ENCODE measurements at regions not wholly inside any gene's neighbourhood (a gene's known extent, or its start where the extent isn't known, plus 50 kb on each side); places are given as distances from the start of the nearest gene placed in this dataset.
"Not testable (repeated sequence)": the region's sequence is repeated elsewhere in the genome, so short reads cannot be mapped to it uniquely, and the experiment has no call there.

GRCh38 chr14:48598458-48598857 is 923.1 kb upstream of the MDGA2 start:
- DNase-seq (ENCODE audit: low read depth in 2 of 2) = no peak

DNA sequence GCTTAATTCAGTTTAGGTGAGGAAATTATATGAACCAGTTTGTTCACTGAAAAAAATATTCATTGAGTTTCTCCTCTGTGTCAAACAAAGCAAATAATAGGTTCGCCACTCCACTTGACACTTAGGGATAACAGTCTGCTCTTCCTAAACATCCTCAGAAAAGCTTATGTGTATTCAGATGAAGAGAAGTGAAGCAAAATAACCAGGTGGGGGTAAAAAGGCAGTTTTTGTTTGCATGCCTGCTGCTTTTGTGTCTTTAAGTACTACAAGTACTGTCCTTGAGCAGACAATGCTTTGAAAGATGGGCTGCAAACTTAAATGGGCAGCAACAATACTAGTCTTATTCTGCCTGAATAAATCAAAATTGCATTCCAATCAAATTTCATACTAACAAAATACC is 910.7 kb upstream of the MDGA2 start:
- no peak for DNase-seq (ENCODE audit: low read depth in 2 of 2)

- DNase-seq (ENCODE audit: low read depth in 2 of 2) = no peak
Measured at GRCh38 chr14:48584031-48584430, 908.6 kb upstream of the MDGA2 start.

DNA sequence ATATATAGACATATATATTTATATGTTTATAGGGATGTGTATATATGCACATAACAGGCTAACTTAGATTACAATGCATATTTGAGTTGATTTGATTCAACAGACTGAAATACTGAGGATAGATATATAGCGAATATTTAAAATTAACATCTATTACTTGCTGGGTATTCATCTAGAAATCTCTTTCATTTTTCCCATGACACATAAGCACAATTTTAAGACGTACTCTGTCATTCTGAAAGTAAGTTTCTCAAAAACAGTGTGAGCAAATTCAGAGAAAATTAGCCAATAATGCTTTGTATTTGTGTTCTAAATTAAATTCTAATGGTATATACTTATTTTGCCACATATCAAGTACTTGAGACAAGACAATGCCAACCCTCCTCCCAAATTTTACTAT is 907.5 kb upstream of the MDGA2 start:
- no peak for DNase-seq (ENCODE audit: low read depth in 2 of 2)

GRCh38 chr14:48580692-48581091 is 905.3 kb upstream of the MDGA2 start:
- no peak for DNase-seq (ENCODE audit: low read depth in 2 of 2)

DNA sequence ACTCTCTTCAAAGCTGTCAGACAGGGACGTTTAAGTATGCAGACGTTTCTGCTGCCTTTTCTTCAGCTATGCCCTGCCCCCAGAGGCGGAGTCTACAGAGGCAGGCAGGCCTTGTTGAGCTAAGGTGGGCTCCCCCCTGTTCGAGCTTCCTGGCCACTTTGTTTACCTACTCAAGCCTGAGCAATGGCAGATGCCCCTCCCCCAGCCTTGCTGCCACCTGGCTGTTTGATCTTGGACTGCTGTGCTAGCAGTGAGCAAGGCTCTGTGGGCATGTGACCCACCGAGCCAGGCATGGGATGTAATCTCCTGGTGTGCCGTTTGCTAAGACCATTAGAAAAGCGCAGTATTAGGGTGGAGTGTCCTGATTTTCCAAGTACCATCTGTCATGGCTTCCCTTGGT is 900.4 kb upstream of the MDGA2 start:
- DNase-seq (ENCODE audit: low read depth in 2 of 2) = no peak

GRCh38 chr14:48568688-48569087 is 893.3 kb upstream of the MDGA2 start:
- DNase-seq (ENCODE audit: low read depth in 2 of 2) = no peak

GRCh38 chr14:48568252-48568651 is 892.8 kb upstream of the MDGA2 start:
- DNase-seq (ENCODE audit: low read depth in 2 of 2) = no peak

DNA sequence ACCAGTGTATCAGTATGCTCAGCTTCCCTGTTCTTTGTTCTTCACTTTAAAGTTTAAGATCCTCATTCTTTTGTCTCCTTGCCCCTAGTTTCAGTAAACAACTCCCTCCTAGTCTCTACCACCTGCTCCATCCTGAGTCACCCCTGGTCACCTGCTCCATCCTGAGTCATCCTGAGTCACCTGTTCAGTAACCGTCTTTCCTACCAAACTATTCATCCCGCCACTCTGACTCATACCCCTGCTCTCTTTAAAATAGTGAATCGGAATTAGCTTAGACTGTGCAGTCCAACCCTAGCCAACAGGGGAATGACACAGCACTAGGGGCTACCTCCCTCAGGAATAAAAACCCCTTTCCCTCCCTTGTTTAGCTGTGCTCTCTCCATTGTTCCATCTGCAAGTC is 888.1 kb upstream of the MDGA2 start:
- DNase-seq (ENCODE audit: low read depth in 2 of 2) = no peak

DNA sequence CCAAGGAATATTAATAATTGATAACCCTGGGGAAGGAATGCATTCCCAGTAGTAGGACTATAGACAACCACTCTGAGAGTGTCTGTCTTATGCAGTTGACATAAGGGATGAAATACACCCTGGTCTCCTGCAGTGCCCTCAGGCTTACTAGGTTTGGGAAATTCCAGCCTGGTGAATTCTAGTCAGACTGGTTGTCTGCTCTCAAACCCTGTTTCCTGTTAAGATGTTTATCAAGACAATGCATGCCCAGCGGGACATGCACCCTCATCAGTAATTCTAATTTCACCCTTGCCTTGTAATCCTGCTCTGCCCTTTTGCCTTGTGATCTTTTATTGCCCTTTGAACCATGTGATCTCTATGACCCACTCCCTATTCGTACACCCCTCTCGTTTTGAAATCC is 886.0 kb upstream of the MDGA2 start:
- DNase-seq (ENCODE audit: low read depth in 2 of 2) = not testable (repeated sequence)

DNA sequence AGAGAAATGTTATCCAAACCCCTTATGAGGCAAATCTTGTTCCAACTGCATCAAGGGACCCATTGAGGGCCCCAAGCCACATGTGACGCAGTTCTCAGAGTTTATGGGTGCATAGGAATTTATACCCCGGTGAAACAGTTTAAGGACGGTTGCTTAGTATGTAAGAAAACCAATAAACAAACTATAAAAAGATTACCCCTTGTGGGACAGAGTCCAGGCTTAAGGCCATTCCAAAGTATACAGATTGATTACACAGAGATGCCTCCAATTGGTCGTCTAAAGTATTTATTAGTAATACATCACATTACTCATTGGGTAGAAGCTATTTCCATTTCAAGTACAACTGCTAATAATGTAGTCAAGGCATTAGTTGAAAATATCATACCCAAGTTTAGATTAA is 885.0 kb upstream of the MDGA2 start:
- DNase-seq (ENCODE audit: low read depth in 2 of 2) = no peak

GRCh38 chr14:48553443-48553842 is 878.0 kb upstream of the MDGA2 start:
- DNase-seq (ENCODE audit: low read depth in 2 of 2) = no peak

- no peak for DNase-seq (ENCODE audit: low read depth in 2 of 2)
Measured at GRCh38 chr14:48546996-48547395, 871.6 kb upstream of the MDGA2 start.

DNA sequence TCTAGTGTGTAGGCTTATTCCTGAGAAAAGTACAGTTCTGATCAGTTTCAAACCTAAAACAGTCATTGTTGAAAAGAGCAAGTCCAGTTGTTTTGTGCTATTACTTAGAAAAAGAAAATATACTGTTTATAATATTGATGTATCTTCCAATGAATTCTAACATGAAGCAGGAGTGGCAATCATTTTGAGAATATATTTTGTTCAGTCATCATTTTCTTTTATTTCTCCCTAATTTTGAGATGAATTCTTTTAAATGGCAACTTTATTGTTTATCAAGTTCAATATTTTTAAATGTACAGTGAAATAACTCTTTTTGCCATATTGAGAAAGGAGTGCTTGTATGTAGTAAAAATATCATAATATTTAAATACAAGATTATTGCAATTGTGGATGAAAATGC is 862.2 kb upstream of the MDGA2 start:
- no peak for DNase-seq (ENCODE audit: low read depth in 2 of 2)

- no peak for DNase-seq (ENCODE audit: low read depth in 2 of 2)
Measured at GRCh38 chr14:48536318-48536717, 860.9 kb upstream of the MDGA2 start.

GRCh38 chr14:48527832-48528231 is 852.4 kb upstream of the MDGA2 start:
- DNase-seq (ENCODE audit: low read depth in 2 of 2) = no peak

DNA sequence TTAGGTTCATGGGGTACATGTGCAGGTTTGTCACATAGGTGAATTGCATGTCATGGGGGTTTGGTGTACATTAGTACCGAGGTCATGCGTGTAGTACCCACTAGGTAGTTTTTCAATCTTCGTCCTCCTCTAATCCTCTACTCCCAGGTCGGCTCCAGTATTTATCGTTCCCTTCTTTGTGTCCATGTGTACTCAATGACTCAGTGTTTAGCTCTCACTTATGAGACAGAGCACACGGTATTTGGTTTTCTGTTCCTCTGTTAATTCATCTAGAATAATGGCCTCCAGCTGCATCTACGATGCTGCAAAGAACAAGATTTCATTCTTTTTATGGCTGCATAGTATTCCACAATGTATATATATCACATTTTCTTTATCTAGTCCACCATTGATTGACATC is 850.9 kb upstream of the MDGA2 start:
- DNase-seq (ENCODE audit: low read depth in 2 of 2) = no peak

GRCh38 chr14:48504921-48505320 is 829.5 kb upstream of the MDGA2 start:
- DNase-seq (ENCODE audit: low read depth in 2 of 2) = no peak

DNA sequence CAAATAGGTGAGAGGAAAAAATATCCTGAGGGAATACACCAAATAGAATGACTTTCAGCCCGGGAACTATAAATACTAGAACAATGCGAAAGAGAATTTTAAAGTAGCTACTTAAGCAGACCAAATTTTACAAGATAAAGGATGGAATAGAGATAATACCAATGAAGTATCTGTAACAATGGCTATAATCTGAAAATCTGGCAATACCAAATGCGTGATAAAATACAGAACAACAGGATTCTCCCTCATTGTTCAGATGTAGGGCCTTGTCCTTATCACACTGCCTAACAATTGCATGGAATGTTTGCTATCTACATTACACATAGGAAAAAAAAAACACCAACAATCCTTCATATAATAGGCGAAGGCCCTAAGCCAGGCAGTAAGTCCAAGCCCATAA is 815.4 kb upstream of the MDGA2 start:
- DNase-seq (ENCODE audit: low read depth in 2 of 2) = no peak

DNA sequence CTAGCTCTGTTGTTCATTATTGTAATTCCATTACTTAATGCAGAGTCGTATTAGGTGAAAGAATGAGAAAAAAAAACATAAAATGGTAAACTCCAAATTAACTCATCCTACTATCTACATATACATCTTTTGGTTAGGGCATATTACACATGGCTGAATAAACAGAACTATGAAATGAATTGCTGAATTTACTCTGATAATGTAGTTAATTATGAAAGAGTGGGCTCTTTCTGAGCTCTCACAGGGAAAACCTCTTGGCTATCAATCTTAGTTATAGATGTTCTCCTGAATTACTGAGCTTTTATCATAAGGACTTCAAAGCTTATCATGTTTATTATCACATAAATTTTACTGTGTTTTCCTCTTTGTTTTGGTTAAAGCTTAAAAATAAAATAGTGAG is 798.5 kb upstream of the MDGA2 start:
- no peak for DNase-seq (ENCODE audit: low read depth in 2 of 2)

- DNase-seq (ENCODE audit: low read depth in 2 of 2) = no peak
Measured at GRCh38 chr14:48456051-48456450, 780.6 kb upstream of the MDGA2 start.

- DNase-seq (ENCODE audit: low read depth in 2 of 2) = no peak
Measured at GRCh38 chr14:48454887-48455286, 779.5 kb upstream of the MDGA2 start.

DNA sequence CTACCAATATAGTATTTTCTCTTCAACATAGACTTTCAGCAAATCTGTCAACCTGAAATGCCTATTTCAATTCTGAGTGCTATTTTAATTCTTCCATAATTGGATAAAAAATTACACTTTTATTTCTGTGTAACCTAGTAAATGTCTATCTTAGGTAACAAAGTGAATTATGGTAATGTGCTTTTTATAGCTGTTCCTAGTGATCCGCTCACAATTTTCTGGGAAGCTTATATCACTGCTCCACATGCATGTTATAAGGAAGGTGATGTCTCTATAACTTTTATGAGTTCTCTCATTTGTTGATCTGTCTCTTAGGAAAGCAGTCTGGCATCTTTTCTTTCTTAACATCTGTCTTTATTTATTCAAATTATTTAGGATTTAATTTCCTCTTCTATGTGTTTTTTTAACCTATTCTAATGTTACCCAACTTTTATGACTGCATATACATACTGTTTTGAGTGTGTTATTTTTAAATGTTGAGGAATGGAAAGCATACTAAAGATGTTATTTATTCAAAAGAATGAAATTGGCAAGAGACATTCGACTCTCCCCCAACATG is 777.1 kb upstream of the MDGA2 start:
- DNase-seq (ENCODE audit: low read depth in 2 of 2) = no peak

GRCh38 chr14:48435221-48435620 is 759.8 kb upstream of the MDGA2 start:
- no peak for DNase-seq (ENCODE audit: low read depth in 2 of 2)

GRCh38 chr14:48430805-48431204 is 755.4 kb upstream of the MDGA2 start:
- no peak for DNase-seq (ENCODE audit: low read depth in 2 of 2)

Measured in activated CD8-positive, alpha-beta memory T cell treated with anti-CD3 and anti-CD28 coated beads for 4 hours (primary cell).